ENCODE measurements at regions not wholly inside any gene's neighbourhood (a gene's known extent, or its start where the extent isn't known, plus 50 kb on each side); places are given as distances from the start of the nearest gene placed in this dataset.

- no peak for DNase-seq (ENCODE audit: low read depth in 2 of 3, low spot score in 2 of 3)
These were observed 349.0 kb downstream of the CTTN start for GRCh38 chr11:70747285-70747684.

DNA sequence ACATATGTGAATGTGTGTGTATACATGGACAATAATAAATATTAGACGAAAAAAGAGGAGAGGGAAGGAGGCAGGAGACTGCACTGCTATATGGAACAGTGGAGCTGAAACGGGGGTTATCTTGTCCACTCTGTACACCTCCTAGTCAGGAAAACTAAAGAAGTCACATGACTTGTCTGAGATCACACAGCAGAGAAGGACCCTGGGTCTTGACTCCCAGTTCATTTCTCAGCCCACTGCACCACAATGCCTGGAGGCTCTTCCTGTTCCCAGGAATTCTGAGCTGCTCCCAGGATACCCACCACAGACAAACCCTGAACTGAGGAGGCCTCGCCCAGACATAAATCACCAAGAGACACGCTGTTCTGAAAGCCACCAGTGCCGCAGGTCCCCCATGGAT lies 349.6 kb downstream of the CTTN start:
- DNase-seq (ENCODE audit: low read depth in 2 of 3, low spot score in 2 of 3), result no peak

- DNase-seq (ENCODE audit: low read depth in 2 of 3, low spot score in 2 of 3), result peak in 1 of 3 donors; percentile 11
These were observed 352.9 kb downstream of the CTTN start for GRCh38 chr11:70751142-70751734.

DNA sequence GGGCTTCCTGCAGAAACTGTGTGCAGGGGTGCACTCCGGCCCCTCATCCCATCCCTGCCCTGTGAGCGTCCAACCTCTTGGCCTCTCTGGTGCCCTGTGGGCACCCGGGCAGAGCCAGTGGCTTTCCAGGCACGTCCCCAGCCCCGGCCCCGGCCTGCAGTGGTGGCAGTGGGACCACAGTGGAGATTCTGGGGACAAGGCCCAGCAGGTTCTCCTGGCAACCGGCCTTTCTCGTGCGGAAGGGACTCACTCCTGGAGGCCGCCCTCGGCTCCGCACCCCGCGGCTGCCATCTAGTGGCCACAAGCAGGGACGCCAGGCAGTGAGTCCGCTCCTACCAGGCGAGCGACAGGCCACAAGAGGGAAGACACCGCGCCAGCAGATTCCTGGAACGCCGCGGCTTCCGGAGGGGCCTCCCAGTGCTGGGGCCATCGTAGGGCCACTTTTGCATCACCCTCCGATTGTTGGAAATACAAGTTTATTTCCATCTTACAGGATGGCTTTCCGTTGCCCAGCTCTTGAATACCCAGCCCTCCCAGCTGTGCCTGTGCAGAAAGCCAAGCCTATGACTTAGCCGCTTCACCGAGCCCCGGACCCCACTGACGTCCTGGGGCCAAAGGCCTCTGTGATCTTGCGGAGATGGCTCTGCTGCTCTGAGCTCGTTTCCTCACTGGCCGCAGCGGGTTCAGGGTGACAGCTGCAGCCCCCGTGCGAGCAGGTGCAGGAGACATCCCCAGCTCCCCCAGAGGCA lies 357.3 kb downstream of the CTTN start:
- DNase-seq (ENCODE audit: low read depth in 2 of 3, low spot score in 2 of 3), result peak; percentile 7 to 76 (median 55)

DNA sequence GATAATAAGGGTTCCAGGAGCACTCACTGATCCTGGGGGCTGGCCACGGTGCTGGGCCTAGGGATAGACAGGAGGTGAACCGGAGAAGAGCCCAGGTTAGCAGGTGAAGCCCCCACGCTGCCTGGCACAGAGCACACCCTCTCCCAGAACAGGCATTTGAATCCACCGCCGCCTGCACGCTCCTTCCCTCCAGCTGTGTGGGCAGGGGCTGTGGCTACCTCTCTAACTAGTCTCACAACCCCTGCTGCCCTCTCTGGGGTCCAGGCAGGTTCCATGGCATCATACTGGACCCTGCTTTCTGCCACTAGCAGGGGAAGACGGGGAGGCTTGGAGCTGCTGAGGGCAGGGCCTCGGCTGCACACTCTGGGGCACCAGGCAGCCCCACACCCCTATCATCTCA lies 358.0 kb downstream of the CTTN start:
- no peak for DNase-seq (ENCODE audit: low read depth in 2 of 3, low spot score in 2 of 3)

DNA sequence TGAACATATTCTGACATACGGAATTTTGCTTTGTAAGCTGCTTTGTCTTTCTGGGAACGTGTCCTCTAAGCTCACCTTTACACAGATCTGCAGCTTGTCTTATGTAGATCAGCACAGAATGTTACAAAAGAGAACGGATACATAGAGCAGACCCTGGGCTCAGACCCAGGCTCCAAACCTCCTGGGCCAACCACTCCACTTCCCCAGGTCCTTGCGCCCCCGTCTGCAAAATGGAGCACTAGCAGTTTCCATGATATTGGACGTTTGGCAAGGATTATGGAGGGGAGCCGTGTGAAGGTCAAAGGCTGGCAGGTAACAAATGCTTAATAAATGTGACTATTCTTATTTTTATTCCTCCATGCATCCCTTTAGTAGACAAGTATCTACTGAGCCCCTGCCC lies 358.4 kb downstream of the CTTN start:
- DNase-seq (ENCODE audit: low read depth in 2 of 3, low spot score in 2 of 3), result no peak

- DNase-seq (ENCODE audit: low read depth in 2 of 3, low spot score in 2 of 3), result no peak
These were observed 358.9 kb downstream of the CTTN start for GRCh38 chr11:70757241-70757640.

- DNase-seq (ENCODE audit: low read depth in 2 of 3, low spot score in 2 of 3), result no peak
These were observed 359.9 kb downstream of the CTTN start for GRCh38 chr11:70758206-70758605.

DNA sequence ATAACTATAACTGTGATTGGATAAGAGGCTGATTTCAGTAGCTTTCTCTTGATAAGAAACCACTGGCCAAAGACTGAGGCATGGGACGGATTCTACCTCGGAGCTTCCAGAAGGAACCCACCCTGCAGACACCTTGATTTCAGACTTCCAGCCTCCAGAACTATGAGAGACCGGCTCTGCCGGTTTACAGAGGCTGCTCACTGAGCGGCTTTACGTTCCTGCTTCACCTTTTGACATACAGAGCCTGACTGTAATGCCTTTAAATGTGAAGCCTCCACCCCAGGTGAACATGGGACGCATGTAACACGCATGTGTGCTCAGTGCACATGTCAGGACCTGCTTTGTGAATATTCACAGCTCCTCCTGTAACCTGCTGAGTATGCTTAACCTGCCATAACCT lies 361.5 kb downstream of the CTTN start:
- DNase-seq (ENCODE audit: low read depth in 2 of 3, low spot score in 2 of 3), result no peak

DNA sequence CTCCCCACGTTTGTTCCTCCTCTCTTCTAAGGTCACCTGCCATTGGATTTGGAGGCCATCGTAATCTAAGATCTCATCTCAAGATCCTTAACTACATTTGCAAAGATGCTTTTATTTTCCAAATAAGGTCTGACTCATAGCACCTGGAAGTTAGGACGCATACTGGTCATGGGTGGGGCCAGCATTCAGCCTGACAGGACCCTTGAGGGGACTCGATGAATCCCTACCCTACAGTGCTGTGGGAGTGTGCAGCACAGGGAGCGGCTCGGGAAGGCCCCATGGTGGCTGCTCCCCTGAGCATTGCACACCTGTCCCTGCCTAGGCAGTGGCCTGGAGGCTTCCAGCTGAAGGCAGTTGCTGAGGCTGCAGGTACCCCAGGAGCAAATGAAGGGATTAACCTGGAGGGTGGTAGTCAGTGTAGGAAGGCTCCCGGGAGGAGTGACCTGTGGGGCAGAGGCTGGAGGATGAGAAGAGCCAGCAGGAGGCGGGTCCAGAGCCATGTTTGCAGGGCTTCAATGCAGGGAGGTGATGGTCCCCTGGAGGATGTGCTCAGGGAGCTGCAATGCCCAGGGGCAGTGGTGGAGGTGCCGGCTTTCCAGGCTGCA lies 362.2 kb downstream of the CTTN start:
- no peak for DNase-seq (ENCODE audit: low read depth in 2 of 3, low spot score in 2 of 3)

DNA sequence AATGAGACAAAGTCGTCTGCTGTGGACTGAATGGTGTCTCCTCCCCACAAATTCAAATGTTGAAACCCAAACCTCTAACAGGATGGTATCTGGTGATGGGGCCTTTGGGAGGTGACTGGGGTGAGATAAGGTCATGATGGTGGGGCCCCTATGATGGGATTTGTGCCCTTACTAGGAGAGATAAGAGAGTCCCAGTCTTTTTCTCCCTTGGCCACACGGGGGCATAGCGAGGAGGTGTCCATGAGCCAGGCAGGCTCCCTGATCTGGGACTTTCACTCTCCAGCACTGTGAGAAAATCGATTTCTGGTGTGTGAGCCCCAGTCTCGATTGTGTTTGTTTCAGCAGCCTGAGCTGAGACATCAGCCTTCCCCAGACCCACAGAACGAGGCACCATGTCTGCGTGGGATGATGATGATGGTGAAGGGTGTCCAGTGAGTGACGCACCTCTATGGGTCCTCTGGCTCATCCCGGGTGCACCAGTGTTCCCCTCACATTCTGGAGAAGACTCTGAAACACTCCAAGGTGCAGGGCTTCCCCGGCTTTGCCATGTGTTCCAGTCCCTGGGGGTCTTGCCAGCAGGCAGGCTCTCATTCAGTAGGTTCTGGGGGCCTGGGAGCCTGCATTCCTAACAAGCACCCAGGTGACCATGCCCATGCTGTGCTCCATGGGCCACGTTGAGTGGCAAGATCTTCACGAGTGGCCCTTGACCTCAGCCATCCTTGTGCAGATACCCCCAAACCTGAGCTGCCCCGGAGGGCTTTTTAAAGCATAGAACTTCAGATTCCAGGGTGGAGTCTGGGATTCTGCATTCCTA lies 363.0 kb downstream of the CTTN start:
- DNase-seq (ENCODE audit: low read depth in 2 of 3, low spot score in 2 of 3), result no peak

GRCh38 chr11:70761908-70762337 lies 363.6 kb downstream of the CTTN start:
- DNase-seq (ENCODE audit: low read depth in 2 of 3, low spot score in 2 of 3), result no peak

DNA sequence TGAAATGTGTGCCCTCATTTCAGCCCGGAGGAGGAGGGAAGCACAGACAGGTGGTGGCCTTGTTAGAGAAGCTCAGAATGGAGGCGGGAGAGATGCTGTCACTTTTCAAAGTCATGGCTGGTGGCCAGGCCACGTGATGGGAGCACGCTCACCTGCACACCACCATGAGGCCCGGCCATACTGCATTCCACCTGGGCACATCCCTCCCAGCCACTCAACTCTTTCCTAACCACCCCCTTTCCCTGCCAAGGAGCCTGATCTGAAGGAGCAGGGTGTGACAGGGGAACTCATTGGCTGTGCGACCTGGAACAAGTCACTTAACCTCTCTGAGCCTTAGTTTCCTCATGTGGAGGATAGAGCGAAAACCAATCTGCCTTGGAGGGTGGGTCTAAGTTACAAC lies 364.5 kb downstream of the CTTN start:
- no peak for DNase-seq (ENCODE audit: low read depth in 2 of 3, low spot score in 2 of 3)

GRCh38 chr11:70763606-70764005 lies 365.3 kb downstream of the CTTN start:
- DNase-seq (ENCODE audit: low read depth in 2 of 3, low spot score in 2 of 3), result no peak

DNA sequence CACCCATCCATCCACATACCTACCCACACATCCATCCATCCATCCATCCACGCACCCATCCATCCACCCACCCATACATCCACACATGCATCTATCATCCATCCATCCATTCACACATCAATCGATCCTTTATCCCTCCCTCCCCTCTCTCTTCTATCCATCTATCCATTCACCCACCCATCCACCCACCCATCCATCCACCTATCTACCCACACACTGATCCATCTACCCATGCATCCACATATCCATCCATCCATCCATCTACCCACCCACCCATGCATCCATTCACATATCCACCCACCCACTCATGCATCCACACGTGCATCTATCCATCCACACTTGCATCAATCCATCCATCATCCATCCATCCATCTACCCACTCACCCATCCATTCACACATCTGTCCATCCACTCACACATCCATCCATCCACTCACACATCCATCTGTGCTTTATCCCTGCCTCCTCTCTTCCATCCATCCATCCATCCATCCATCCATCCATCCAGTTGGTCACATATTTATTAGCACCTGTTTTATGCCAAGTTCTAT lies 366.1 kb downstream of the CTTN start:
- no peak for DNase-seq (ENCODE audit: low read depth in 2 of 3, low spot score in 2 of 3)

GRCh38 chr11:70766901-70767300 lies 368.6 kb downstream of the CTTN start:
- DNase-seq (ENCODE audit: low read depth in 2 of 3, low spot score in 2 of 3), result no peak

DNA sequence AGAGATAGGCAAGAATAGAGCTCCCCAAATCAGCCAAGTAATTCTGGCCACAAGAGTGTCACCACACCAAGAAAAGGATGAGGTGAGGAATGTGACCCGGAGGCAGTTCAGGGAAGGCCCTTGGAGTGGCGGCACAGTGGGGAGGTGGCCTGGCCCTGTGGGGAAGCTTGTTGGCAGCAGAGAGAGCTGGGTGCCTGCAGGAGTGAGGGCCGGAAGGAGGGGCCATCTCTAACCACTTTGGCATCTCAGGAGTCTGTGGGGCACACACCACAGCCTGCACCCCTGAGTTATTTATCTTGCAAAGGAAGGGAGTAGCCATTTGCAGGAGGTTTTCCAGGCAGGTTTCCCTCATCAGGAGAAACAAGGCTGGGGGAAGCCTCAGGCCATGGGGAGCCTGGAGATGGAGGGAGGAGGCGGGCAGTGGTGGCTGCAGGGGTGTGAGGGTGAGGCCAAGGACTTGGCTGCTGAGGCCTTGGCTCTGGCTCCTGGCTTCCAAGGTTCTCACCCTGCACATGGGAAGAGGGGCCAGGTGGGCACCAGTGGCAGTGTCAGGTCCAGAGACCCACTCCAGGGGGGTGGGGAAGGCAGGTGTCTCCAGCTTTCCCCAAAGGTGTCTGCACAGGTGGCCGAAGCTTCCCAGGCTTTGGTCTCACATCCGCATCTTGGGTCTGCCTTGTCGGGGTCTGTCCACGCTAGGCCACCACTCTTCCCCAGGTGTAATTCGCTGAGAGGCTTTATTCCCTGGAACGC lies 370.2 kb downstream of the CTTN start:
- DNase-seq (ENCODE audit: low read depth in 2 of 3, low spot score in 2 of 3), result no peak

GRCh38 chr11:70769106-70769505 lies 370.8 kb downstream of the CTTN start:
- no peak for DNase-seq (ENCODE audit: low read depth in 2 of 3, low spot score in 2 of 3)

DNA sequence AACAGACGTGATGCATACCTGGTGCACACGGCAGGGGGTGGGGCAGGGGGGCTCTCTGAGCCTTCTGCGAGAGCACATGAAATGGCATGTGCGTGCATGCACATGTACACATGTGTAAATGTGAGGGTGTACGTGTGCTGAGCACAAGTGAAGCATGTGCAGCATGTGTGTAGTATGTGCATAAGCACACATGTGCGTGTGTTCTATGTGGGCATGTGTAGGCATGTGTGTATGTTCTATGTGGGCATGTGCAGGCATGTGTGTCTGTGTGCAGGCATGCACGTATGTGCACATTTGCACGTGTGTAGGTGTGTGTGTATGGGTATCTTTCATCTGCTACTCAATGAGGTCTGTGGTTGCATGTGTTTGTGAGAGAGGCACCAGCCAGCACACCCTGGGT lies 371.2 kb downstream of the CTTN start:
- no peak for DNase-seq (ENCODE audit: low read depth in 2 of 3, low spot score in 2 of 3)

All from hematopoietic multipotent progenitor cell (in vitro differentiated cells).